Activated T-cell treated with anti-CD3 and anti-CD28 coated beads, Interleukin-2, amount 50 U/mL, for 48 hours (primary cell): ENCODE measurements at regions not wholly inside any gene's neighbourhood (a gene's known extent, or its start where the extent isn't known, plus 50 kb on each side); places are given as distances from the start of the nearest gene placed in this dataset.
"Not testable (repeated sequence)": the region's sequence is repeated elsewhere in the genome, so short reads cannot be mapped to it uniquely, and the experiment has no call there.

Experiments used
- DNase-seq, 2 experiments: peaks; one replicate each; pipeline ENCODE4 v3.0.0-alpha.2; 2020

DNA sequence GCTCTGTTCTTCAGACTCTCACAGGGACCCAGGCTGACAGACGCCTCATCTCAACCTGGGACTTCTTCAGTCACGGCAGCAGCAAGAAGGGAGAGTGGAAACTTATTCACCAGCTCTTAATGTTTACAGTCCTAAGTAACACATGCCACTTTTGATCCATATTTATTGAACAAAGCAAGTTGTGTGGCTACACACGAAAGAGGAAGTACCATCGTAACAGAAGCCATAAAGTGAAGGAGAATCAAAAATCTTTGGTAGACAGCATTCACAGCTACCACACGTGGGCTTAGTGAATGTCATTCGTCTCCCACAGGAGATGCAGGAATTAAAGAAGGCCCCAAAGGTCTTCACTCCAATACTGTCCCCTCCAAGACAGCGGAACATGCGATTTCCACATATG is 582.6 kb downstream of the CETN3 start:
- DNase-seq: no peak

DNA sequence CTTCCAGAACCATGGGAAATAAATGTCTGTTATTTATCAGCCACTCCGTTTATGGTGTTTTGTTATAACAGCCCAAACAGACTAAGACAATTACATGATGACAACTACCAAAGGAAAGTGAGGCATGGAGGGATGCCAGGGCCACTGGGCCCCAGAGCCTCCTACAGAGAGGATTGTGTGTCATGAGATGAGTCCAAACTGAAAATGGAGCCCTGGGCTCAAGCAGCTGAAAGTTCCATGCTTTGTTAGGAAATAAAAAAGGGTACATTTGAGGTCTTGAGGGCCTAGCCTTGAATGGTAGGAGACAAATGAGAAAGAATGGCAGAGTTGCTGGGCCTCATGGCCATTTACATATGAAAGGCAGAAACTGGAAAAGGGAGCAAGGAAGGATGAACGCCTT is 586.5 kb downstream of the CETN3 start:
- DNase-seq: no peak

DNA sequence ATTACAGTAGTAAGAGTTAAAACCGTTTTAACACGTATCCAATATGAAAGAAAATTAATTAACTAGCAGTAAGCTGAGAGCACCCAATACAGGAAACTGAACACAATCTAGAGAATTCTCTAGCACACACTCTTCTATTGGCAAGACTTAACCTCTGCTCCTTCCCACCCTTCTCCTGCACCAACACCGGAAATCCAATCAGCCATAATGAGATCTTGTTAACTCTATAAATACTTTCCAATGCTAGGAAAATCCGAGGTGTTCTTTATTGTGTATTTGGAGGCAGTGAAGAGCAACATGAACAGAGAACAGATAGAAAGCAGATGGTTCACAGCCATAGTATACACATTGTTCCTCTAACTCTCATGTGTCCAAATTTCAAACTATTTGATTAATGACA is 591.7 kb downstream of the CETN3 start:
- no peak for DNase-seq

DNA sequence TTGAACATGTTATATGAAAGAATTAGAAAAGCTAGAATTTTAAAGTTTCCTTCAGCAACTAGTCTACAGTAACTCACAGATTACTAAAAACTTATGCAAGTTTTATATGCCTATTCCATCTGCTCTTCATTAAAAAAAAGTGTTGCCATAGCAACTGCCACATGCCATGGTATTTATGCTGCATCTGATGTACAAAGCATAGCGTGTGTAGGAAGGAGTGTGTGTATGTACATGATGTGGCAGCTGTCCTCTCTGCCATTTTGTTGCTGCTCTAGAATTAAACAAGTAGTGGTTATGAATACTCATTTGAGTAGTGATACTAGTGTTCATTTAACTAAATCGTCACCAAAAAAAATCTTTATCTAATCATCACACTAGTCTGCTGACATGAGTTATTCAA is 593.5 kb downstream of the CETN3 start:
- DNase-seq: no peak

DNA sequence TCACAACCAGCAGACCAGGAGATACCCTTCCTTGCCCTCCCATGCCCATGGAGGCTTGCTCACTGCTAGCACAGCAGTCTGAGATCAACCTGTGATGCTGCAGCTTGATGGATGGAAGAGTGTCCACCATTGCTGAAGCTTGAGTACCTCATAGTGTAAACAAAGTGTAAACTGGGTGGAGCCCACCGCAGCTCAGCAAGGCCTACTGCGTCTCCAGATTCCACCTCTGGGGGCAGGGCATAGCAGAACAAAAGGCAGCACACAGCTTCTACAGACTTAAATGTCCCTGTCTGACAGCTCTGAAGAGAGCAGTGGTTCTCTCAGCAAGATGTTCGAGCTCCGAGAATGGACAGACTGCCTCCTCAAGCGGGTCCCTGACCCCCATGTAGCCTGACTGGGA is 608.8 kb downstream of the CETN3 start:
- DNase-seq: not testable (repeated sequence)

DNA sequence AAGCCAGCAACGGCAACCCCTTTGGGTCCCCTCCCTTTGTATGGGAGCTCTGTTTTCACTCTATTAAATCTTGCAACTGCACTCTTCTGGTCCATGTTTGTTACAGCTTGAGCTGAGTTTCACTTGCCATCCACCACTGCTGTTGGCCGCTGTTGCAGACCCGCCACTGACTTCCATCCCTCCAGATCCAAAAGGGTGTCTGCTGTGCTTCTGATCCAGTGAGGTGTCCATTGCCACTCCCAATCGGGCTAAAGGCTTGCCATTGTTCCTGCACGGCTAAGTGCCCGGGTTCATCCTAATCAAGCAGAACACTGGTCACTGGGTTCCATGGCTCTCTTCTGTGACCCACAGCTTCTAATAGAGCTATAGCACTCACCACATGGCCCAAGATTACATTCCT is 615.1 kb downstream of the CETN3 start:
- DNase-seq: not testable (repeated sequence)

DNA sequence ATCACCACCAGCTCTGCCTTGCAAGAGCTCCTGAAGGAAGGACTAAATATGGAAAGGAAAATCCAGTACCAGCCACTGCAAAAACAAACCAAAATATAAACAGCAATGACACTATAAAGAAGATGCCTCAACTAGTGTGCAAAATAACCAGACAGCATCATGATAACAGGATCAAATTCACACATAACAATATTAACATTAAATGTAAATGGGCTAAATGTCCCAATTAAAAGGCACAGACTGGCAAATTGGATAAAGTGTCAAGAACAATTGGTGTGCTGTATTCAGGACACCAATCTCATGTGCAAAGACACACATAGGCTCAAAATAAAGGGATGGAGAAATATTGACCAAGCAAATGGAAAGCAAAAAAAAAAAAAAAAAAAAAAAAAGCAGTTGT is 629.8 kb downstream of the CETN3 start:
- DNase-seq: not testable (repeated sequence)

DNA sequence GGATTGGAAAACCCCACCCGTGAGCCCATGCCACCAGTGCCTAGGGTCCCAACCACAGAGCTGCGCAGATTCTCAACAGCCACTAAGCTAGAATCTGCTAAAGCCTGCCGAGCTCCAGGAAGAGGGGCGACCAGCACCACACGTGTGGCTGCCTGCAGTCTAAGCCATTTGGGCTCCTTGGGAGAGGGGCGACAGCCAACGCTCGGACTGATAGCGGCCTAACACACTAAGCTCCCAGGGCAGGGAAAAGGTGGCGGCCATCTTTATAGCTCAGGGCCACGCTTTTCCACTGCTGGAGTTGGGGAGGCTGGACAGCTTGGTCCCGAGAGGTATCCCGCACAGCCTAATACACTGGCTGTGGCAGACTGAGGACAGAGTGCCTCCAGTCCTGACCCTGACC is 631.8 kb downstream of the CETN3 start:
- no peak for DNase-seq

DNA sequence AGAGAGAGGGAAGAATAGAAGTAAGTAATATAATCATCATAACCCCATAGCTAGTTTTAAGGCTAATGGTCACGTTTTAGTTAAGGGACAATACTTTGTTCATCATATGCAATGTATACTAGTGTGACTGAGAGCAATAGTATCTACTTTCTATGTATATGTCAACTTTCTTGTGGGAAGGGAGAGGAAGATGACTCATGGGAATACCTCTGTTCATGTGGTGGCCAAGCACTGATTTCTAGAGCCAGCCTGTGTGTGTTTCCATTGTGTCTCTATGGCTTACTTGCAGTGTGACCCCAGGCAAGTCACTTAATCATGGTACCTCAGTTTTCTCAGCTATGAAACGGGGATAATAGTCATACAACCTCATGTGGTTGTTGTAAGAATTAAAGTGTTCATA is 639.6 kb downstream of the CETN3 start:
- no peak for DNase-seq

DNA sequence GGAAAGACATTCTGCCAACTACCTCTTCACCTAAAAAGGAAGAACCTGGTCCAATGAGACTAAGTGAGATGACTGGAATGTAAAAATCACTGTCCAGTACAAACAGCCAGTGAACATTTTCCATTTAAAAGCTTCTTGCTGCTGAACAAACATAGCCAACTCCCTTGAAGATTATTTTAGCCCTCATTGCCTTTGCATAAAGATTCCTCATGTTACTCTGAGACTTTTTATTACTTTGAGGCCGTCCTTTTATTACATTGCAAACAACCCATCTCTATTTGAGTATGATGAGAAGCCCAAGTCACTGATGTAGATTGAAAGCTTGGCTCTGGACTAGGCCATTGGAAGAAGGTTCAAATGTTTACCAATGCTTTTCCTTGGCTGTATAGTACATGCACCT is 649.8 kb downstream of the CETN3 start:
- DNase-seq: no peak

DNA sequence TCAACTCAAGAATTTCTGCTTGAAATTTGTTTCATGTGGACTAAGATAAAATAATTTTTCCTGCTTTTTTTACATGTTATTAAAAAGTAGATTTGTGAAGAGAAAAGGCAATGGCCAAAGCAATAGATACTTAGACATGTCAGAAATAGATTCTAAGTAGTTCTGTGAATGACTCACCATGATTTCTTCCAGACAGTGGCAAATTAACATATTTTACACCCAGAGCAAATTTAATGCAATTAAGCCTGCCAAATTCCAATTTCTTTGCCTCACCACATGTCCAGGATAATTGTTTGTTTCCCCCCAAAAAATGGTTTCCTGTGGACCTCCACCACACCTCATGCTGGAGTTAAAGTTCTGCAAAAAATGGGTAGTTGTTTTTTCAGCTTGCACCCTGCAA is 651.4 kb downstream of the CETN3 start:
- DNase-seq: no peak

DNA sequence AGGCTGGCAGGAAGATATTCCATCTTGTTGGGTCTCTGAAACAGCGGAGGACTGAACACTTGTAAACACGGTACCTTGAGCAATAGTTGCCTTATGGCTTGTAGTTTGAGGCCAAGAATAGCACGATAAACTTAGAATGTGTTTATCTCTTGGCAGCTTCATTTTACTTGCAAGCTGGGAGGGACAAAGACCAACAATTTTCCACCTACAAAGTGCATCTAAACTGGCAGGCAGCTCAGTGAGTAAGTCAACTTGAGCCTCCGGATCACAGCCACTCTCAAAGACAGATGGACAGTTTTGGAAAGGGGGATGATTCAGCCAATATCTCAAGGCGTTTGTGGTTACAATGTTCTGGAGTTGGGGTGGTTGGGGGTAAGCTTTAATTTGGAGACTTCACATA is 652.6 kb downstream of the CETN3 start:
- no peak for DNase-seq

DNA sequence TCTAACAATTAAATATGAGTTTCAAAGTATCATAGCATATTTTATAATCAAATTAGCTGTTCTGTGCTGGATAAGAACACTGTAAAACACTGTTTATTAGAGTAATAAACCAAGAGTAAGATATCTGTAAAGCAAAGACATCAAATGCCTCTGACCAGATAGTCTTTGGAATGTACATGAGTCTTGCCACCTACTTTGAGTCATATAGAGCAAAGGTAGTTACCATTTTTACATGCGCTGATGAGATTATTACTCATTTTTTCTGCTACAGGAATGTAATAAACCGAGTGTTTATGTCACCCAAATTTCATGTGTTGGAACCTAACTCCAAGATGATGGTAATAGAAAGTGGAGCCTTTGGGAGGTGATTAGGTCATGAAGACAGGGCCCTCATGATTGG is 654.5 kb downstream of the CETN3 start:
- no peak for DNase-seq

DNA sequence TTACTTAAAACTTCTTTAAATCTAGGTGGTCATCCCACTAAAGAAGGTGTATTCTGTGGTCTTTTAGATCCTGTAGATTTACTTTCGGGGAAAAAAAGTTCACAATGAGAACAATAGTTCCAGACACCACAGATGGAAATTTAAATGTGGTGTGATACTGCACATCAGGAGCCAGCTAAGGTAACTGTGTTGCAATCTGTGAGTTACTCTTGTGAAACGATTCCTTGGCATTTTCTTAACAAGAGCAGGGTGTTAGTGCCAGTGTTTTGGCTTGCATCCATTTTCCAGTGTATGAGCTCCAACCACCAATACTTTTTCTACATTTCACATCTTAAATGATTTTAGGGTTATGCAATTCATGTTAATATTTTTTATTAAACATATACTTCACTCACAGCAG is 674.5 kb downstream of the CETN3 start:
- no peak for DNase-seq

DNA sequence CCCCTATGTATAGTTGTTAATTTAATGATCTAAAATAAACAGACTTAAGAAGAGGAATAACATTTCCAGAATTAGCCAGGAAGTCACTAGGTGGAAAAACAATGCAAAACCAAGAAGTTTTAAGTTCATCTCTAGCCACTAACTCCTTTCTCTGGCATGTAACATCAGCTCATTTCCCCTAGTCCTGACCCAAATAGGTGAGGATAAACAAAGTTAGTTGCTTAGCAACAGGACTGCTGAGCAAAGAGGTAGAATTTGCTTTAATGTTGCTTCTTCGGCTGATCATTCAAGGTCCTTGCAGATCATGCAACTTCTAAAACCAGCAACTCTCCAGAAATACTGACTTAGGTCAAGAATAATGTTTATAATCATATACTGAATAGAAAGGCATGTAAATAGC is 675.8 kb downstream of the CETN3 start:
- no peak for DNase-seq

DNA sequence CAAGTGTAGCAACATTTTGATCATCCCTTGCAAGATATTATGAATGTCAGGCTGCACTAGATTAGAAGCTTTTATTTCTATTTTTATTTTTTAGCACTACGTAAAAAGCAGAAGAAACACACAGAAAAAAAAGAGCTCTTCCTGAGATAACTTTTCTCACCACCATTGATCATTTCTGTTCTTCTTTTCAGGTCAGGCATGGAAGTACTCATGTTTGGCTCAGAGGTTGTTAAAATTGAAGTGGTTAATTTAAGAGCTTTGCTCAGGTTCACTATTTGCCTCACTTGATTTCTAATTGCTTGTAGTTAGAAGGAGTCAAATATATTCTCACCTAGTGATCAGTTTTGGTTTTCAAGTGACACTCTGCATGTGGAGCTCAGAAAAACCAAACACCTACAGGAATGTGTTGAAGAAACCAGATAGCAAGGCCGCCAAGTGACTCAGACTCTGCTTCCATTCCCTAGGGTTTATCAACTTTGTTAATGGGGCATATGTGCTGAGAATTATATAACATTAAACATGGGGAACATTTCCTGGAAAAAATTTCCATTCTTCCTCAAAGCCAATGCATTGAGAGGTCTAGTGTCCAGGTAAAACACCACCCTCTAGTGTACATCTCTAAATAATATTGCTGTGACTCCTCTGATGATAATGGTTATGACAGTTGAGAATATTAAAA is 679.8 kb downstream of the CETN3 start:
- no peak for DNase-seq

DNA sequence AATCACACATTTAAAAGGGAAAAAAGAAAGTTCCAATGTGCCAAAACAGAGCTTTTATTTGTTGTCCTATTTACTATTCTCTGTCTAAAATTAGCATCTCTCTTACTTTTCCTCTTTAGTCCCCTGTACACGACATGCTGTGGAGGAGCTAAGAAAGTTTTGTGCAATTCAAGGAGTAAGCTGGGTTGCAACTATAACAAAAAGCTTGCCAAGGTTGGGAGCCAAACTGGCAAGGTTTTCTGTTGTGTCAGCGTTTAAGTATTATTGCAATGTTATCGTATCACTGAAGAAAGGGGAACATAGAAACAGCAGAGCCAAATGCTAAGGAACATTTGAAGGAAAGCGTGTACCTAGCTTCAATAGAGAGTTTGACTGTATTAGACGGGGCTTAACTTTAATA is 680.8 kb downstream of the CETN3 start:
- no peak for DNase-seq

DNA sequence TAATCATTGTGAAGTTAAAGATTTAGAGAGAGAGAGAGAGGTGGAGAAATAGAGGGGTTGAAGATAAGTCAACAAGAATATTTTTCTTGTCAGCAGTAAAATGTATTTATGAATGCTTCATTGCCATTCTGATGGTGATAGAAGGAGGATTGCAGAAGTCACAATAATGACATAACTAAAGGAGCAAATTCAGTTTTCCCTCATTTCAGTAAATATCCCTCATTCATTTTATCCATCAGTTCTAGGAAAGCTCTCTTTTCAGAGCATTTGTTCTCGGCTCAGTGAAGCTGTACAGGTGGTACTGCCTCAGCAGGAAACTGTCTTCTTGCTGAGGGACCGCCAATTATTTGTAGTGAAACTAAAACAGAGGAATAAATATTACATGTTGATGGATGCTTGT is 681.4 kb downstream of the CETN3 start:
- DNase-seq: no peak

DNA sequence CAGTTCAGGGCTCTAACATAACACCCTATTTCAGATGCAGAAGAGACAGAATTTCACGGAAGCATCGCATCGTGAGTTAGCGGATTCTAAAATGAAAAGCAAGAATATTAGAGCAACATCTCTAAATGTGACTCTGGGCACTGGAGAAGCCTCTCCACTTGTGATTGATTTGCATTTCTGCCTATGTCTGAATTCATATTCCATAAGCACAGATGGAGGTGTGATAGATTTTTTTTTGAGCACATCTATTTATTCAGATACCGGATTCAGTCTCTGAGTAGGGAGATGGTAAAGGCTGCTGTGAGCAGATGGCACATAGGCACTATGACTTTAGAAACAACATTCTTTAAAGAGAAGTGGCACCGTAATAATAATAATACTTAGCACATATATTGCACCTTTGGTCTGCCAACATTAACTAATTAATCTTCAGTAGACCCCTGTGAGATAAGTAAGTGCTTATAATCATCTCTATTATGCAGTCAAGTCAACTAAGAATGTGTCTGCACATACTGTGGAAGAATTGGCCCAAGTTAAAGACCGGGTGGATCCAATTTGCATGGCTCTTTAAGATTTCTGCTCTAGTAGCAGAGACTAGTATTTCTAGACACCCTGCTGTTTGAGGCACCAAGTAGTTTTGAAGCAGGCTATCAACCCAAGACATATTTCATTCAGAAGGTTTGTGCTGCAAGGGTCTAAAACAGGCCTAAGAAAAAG is 685.0 kb downstream of the CETN3 start:
- no peak for DNase-seq

DNA sequence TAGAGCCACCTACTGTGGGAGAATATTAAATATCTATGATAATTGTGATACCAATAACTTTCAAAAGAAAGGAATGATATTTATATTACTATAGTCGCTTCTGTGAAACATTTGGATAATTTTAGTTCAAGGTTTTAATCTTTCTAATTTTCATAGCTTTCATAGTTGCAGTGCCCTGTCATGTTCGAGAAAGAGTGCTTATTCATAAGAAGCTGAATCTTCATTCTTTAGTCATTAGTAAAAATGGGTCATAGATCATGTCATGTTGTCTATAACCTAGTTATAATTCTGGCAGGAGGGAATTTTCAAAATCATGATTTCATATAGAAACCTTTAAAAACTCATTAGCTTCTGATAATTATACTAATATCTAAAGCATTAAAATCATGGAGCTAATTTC is 685.6 kb downstream of the CETN3 start:
- no peak for DNase-seq

DNA sequence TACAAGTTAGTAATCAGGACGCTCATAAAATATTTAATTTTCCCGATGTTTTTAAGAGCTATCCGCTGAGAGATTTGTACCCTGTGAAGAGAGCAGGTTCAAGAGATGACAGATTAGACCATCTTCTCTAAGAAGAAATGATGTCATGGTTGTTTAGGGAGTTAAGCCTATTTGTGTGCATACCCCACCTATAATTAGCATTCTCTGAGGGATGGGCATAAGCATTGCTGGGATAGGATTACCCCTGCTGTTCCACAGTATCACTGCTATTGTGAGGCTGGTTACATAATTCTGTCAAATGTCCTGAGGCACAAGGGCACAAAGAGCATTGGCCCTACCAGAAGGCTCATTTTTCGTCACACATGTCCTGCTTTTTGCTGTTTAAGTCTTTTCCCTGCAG is 687.0 kb downstream of the CETN3 start:
- DNase-seq: no peak

DNA sequence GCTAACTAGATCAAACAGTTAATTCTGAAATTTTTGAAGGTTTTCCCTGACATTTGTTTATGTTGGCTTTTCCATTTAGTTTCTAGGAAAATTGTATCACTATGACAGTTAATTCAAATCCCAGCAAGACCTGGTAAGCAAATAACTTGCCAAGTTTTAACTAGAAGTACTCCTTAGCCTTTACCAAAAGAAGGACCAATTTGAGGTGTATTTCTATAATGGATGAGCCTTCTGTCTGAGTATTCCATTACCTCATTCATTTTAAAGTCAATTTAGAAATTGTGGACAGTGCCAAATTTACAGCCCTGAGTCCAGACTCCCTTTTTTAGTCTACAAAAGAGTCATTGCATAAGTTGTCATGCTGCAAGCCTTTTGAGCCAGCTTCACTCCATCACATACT is 687.6 kb downstream of the CETN3 start:
- no peak for DNase-seq

DNA sequence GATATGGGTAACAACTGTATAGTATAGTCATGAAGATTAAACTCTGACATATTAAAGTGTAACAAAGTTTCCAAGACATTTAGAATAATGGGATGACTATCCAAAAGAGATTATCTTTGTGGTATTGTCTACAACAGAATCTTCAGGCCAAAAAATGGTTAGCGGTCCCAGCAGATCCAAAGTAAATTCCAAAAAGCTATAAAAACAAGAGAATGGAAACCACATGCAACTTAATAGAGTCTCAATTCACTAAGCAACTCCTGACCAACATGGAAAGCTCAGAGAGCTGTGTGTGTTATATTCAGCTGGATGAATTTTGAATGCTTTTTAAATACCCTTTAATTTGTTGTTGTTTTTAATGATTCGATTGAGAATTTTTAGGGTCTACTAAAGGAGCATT is 688.2 kb downstream of the CETN3 start:
- no peak for DNase-seq

DNA sequence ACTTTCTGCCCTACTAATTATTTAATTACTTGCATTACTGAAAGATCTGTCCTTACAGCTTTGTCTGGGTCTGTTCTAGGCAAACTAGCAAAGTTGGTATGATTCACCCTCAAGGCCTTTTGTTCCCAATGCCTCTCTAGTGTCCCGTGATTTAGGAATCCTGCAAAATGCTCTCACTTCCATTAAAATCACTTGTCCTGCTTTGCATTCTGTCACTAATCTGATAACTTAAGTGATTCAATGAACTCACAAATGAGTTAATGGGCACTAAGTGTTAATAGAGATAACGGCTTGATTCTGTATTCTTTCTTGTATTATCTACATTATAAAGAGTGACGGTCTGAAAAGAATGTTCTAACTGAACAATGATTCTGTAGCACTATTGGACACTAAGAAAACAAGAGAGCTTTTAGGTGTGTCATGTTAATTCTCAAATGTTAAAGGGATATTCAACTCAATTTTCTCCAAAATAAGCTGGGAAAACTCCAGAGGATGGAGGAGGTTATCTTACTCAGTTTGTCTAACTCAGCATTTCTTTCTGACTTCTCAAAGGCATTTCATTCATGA is 697.3 kb downstream of the CETN3 start:
- no peak for DNase-seq

DNA sequence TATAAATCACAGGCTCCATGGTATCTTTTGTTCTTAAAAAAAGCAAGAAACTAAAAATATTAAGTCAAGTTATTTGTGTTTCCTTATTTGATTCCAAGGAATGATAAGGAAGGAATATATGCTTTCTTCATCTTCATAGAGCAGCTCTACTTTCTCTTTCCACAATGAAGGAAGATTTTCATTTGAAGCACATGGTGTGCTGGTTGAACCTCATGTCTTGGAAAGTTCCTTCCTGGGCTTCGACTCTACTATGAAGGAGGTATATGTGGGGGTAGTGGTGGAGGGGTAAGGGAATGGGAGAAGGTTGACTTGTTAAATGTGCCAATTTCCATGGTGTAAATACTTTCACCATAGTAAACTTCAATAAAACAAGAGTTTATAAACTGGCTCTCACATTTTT is 698.0 kb downstream of the CETN3 start:
- no peak for DNase-seq
